ENCODE measurements at regions not wholly inside any gene's neighbourhood (a gene's known extent, or its start where the extent isn't known, plus 50 kb on each side); places are given as distances from the start of the nearest gene placed in this dataset.
"Not testable (repeated sequence)": the region's sequence is repeated elsewhere in the genome, so short reads cannot be mapped to it uniquely, and the experiment has no call there.

DNA sequence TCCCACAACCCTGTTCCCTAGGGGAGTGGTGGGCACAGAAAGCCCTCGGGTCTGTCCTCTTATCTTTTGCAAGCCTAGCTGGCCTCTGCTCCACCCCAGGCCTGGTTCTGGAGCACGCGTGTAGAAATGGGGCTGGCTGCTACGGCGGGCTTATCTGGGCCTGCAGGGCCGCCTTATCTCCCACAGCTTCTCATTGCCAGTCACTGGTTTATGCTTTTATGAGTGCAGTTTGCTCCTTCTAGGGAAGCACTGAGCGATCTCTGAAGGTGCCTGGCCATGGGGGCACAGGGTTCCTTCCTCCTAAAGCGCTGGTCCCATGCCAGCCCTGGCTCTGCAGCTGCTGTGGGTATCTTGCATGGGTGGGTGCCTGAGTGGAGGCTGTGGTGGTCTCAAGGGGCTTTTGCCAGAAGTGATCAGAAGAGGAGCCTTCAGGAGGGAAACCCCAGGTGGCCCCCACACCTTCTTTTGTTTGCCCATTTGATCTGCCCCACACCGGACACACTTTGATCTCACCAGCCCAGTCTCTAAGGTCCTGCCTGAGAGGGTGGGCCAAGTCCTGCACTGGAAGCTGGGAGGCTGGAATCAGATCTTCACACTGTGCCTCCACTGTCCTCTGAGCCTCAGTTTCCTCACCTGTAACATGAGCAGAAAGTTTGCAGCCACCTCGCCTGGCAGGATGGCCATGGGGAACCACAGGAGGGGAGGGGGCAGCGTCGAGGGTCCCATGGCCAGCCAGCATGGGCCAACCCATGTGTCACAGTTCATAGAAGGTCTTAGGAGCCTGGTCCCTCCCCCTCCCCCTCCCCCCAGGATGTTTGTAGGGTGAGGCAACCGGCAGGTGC, 86.6 kb upstream of the FGF3 start:
- no peak for DNase-seq

- DNase-seq: no peak
Measured at GRCh38 chr11:69906453-69906907, 87.3 kb upstream of the FGF3 start.

GRCh38 chr11:69907611-69908010, 88.4 kb upstream of the FGF3 start:
- no peak for DNase-seq

DNA sequence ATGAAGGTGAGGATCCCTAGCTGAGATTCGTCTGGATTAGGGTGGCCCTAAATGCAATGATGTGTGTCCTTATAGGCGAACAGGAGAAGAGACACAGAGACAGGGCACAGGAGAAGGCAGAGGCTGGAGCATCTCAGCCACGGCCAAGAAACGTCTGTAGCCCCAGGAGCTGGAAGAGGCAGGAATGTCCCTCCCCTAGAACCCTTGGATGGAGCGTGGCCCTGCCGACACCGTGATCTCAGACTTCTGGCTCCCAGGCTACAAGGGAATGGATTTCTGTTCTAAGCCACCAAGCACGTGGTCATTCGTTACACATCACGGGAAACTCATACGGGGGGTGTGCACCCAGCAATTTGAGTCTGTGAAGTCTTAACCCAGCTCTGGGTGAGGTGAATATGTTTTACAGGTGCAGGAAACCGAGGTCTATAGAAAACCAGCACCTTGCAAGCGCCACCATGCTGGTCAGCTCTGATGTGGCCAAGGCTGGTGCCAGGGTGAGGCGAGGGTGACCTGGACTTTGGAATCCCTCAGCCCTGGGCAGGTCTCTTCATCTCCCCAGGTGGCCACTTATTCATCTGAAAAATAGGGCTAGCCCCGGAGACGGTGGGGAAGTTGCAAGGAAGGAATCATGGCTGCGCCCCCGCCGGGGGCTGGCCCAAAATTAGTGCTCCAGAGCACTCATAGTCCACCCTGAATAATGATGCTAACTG, 89.5 kb upstream of the FGF3 start:
- no peak for DNase-seq

GRCh38 chr11:69909561-69910518, 90.6 kb upstream of the FGF3 start:
- peak in 1 of 2 donors; percentile 21 for DNase-seq

GRCh38 chr11:69910519-69911309, 91.5 kb upstream of the FGF3 start:
- no peak for DNase-seq

- no peak for DNase-seq
Measured at GRCh38 chr11:69911310-69912160, 92.3 kb upstream of the FGF3 start.

- DNase-seq: no peak
Measured at GRCh38 chr11:69912161-69912910, 93.1 kb upstream of the FGF3 start.

- peak in 1 of 2 donors; percentile 22 for DNase-seq
Measured at GRCh38 chr11:69912911-69913451, 93.8 kb upstream of the FGF3 start.

DNA sequence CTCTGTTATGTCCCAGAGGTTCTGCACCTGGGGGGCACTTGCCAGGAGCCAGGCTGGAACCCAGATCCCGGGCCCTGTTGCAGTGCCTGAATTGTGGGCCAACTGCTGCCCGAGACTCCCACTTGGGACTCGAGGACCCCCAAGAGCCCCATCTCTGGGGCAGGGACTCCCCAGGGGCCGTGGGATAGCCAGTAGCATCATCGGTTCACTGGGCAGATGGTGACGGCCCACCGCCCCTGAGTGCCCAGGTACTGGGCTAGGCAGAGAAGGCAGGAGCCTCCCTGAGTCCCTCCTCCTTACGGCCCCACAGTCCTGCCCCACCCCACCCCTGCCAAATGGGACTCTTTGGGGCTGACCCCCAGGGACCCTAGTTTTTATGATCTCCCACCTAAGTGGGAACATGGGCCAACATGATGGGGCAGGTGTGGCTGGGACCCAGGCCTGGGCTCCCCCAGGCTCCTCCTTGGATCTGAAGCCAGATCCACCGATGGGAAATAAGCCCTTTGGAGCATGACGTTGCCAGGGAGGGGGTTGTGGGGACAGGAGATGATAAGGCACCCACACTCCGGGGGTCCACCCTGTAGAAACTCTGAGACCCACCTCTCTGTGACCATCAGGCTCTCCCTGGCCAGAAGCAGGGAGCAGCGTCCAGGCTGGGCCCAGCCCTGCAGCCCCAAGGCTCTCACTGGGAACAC, 94.5 kb upstream of the FGF3 start:
- no peak for DNase-seq

DNA sequence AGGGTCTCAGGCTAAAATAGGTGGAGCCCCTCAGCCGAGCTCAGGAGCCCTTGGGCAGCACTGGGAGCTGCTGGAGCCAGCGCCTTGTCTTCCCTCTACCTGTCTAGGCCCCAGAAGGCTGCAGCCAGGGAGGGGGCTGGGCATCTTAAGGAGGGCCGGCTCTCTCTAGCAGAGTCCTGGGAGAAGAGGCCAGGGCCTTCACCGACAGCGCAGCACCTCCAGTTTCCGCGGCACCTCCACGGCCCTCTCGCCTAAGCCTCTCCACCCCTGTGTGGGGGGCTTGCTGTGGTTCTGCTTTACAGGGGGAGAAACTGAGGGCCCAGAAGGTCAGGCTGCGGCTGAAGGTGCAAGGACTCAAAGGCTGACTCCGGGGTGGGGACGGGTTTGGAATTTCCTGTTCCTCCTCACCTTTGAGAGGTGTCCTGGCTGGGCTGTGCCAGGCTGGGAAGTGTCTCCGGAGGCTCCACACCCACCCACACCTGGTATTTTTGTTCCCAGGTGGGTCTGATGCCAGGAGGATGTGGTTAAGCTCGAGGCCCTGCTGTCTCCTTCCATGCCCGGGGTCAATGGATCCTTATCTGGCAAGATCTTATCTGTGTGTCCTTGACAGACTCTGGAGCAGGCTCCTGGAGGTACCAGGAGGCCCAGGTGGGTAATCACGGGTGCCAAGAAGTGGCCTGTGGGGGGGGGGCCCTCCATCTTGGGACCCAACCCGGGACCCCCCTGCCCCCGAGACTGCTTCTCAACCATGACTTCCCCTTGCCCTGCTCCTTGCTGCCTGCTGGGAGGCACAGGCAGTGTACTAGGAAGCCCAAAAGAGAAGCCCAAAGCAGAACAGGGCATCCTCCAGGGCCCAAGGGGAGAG, 95.3 kb upstream of the FGF3 start:
- DNase-seq: no peak

DNA sequence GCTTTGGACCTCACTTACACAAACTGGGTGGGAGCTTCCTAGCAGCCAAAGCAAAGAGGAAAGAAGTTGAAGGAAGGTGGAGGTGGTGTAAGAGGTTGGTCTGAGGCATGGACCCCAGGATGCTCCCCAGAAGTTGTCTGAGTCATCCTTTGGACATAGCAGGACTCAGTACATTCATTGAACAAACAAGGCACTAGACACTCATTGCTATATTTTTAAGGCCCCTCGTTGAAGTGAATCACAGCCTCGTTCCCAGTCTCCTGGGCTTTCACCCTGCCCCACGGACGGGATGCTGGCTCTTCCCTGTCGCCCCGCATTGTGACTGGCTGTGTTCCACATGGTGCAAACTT, 95.9 kb upstream of the FGF3 start:
- no peak for DNase-seq

DNA sequence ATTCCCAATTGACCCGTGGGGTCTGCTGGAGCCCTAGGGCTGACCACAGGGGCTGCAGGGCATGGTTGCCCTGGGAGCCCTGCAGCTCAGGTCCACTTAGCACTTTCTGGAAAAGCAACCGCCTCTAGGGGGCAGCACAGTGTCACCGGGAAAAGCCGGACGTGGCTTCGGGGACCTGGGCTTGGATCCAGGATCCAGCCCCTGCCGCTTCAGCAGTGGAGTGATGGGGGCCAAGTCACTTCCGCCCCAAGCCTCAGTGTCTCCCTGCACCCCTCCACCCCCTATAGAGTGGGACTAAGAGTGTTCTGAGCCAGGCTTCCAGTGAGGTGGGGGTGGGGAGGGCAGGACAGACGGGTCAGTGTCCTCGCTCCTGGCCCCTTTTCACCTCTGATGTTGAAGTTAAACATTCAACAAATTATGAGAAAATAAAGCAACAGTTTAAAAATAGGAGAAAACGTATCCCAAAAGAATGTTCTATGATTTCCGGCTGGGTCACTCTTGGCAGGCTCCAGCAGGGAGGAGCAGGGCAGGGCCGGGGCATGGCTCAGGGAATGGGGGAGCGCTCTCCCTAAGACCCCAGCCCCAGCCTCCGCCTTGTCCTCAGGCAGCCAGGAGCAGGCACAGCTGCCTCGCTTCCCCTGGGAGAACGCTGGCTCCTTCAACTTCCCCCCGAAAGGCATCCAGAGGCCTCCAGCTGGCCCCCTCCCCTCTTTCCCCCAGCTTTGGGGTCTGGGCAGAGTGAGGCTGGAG, 96.5 kb upstream of the FGF3 start:
- DNase-seq: peak; percentile 57 to 72

GRCh38 chr11:69916251-69916649, 97.0 kb upstream of the FGF3 start:
- not testable (repeated sequence) for DNase-seq

GRCh38 chr11:69916806-69917387, 97.7 kb upstream of the FGF3 start:
- DNase-seq: no peak

- DNase-seq: no peak
Measured at GRCh38 chr11:69917529-69917928, 98.3 kb upstream of the FGF3 start.

GRCh38 chr11:69918231-69918937, 99.2 kb upstream of the FGF3 start:
- DNase-seq: no peak
